CD4-positive, CD25-positive, alpha-beta regulatory T cell (primary cell): ENCODE measurements at regions not wholly inside any gene's neighbourhood (a gene's known extent, or its start where the extent isn't known, plus 50 kb on each side); places are given as distances from the start of the nearest gene placed in this dataset.
"Not testable (repeated sequence)": the region's sequence is repeated elsewhere in the genome, so short reads cannot be mapped to it uniquely, and the experiment has no call there.

Source experiments
- ATAC-seq, 2 donors: fragments of 150-1000 bp; cut with Tn5 transposase; one replicate each; pipeline ENCODE4 v1.10.0; 2021; ENCODE audit warnings: low read depth in 2 of 2, moderate number of reproducible peaks in 2 of 2, moderate library complexity in 1 of 2
- DNase-seq, 3 donors: peaks; one replicate each; pipeline versions ENCODE4 v3.0.0 to v3.0.0-alpha.2; 2012 to 2022; ENCODE audit warnings: mixed read lengths in 1 of 3
- H3K27ac ChIP-seq: one replicate; pipeline ENCODE4 v1.7.0; 2013; ENCODE audit warnings: mild to moderate bottlenecking, low read length; ENCODE audit not compliant: insufficient read depth, poor library complexity, severe bottlenecking
- H3K27me3 ChIP-seq: one replicate; pipeline ENCODE4 v1.7.0; 2013; ENCODE audit warnings: low read length; ENCODE audit not compliant: control insufficient read depth, insufficient read depth
- H3K36me3 ChIP-seq: one replicate; pipeline ENCODE4 v1.7.0; 2013; ENCODE audit warnings: mild to moderate bottlenecking, low read length, moderate library complexity; ENCODE audit not compliant: control insufficient read depth, insufficient read depth
- H3K4me1 ChIP-seq: 2 replicates; pipeline ENCODE4 v1.7.0; 2013; ENCODE audit warnings: mild to moderate bottlenecking, low read length; ENCODE audit not compliant: insufficient read depth, control insufficient read depth, poor library complexity, severe bottlenecking
- H3K4me3 ChIP-seq: one replicate; pipeline ENCODE4 v1.7.0; 2013; ENCODE audit warnings: low read depth, mild to moderate bottlenecking, low read length, moderate library complexity
- H3K9me3 ChIP-seq, 2 experiments: 1 replicate in 1 of 2; 2 replicates in 1 of 2; pipeline ENCODE4 v1.7.0; 2013; ENCODE audit warnings: low read length in 2 of 2, mild to moderate bottlenecking in 1 of 2, moderate library complexity in 1 of 2; ENCODE audit not compliant: control insufficient read depth in 2 of 2
- H3K27ac Mint-ChIP-seq, 3 donors: one replicate each; pipeline ENCODE4 v1.8.0; 2020 to 2022; ENCODE audit warnings: mild to moderate bottlenecking in 3 of 3, mixed read lengths in 3 of 3, moderate library complexity in 2 of 3
- H3K27me3 Mint-ChIP-seq: one replicate; pipeline ENCODE4 v1.8.0; 2022; ENCODE audit warnings: mild to moderate bottlenecking, mixed read lengths
- H3K36me3 Mint-ChIP-seq: one replicate; pipeline ENCODE4 v1.8.0; 2020; ENCODE audit warnings: mixed read lengths
- H3K4me1 Mint-ChIP-seq, 4 donors: one replicate each; pipeline ENCODE4 v1.8.0; 2020 to 2022; ENCODE audit warnings: mixed read lengths in 4 of 4, mild to moderate bottlenecking in 1 of 4
- H3K4me3 Mint-ChIP-seq, 4 donors: one replicate each; pipeline ENCODE4 v1.8.0; 2020 to 2022; ENCODE audit warnings: mild to moderate bottlenecking in 4 of 4, mixed read lengths in 4 of 4, moderate library complexity in 3 of 4
- H3K9me3 Mint-ChIP-seq, 7 donors: one replicate each; pipeline ENCODE4 v1.8.0; 2020 to 2022; ENCODE audit warnings: mixed read lengths in 7 of 7, mild to moderate bottlenecking in 3 of 7, moderate library complexity in 2 of 7

GRCh38 chr17:21495281-21495680 is 119.1 kb downstream of the KCNJ12 start:
- H3K36me3 Mint-ChIP-seq = no peaks in the 10 kb centered on the region
- H3K27ac Mint-ChIP-seq = no peak overlapping the region
- H3K27me3 Mint-ChIP-seq = peaks cover 22% of the 10 kb centered on the region
- H3K27me3 ChIP-seq = peaks cover 6% of the 10 kb centered on the region
- no peak overlapping the region for H3K27ac ChIP-seq
- H3K4me1 Mint-ChIP-seq = no peaks in the 10 kb centered on the region
- ATAC-seq (no peak), DNase-seq (no peak)
- no peak overlapping the region for H3K4me3 Mint-ChIP-seq
- H3K4me1 ChIP-seq = no peaks in the 10 kb centered on the region
- no peaks in the 10 kb centered on the region for H3K9me3 Mint-ChIP-seq
- no peak overlapping the region for H3K4me3 ChIP-seq
- no peaks in the 10 kb centered on the region for H3K36me3 ChIP-seq
- H3K9me3 ChIP-seq = no peaks in the 10 kb centered on the region

GRCh38 chr17:21500064-21500463 is 123.9 kb downstream of the KCNJ12 start:
- Mint-ChIP-seq H3K36me3 (no peaks in the 10 kb centered on the region), H3K4me1 (no peaks in the 10 kb centered on the region), H3K27ac (no peak overlapping the region), H3K9me3 (no peaks in the 10 kb centered on the region), H3K27me3 (peaks cover 15% of the 10 kb centered on the region), H3K4me3 (no peak overlapping the region)
- no peaks in the 10 kb centered on the region for H3K36me3 ChIP-seq
- no peaks in the 10 kb centered on the region for H3K9me3 ChIP-seq
- no peak overlapping the region for H3K4me3 ChIP-seq
- DNase-seq (no peak), ATAC-seq (no peak)
- no peaks in the 10 kb centered on the region for H3K4me1 ChIP-seq
- peaks cover 4% of the 10 kb centered on the region for H3K27me3 ChIP-seq
- no peak overlapping the region for H3K27ac ChIP-seq

- DNase-seq, H3K27ac ChIP-seq, H3K36me3 ChIP-seq, ATAC-seq, H3K4me3 ChIP-seq, H3K4me1 Mint-ChIP-seq, H3K36me3 Mint-ChIP-seq, H3K9me3 Mint-ChIP-seq, H3K9me3 ChIP-seq, H3K27me3 ChIP-seq, H3K27ac Mint-ChIP-seq, H3K4me1 ChIP-seq, H3K4me3 Mint-ChIP-seq: not testable (repeated sequence)
- peaks cover 15% of the 10 kb centered on the region for H3K27me3 Mint-ChIP-seq
Measured at GRCh38 chr17:21501927-21502700, 126.0 kb downstream of the KCNJ12 start.

GRCh38 chr17:21505819-21506815 is 130.0 kb downstream of the KCNJ12 start:
- no peak overlapping the region for H3K27ac ChIP-seq
- H3K36me3 ChIP-seq = no peaks in the 10 kb centered on the region
- Mint-ChIP-seq H3K9me3 (no peaks in the 10 kb centered on the region), H3K4me1 (peaks cover 0 to 5% (median 5%) of the 10 kb centered on the region in 4 donors), H3K4me3 (no peak overlapping the region), H3K36me3 (no peaks in the 10 kb centered on the region), H3K27ac (no peak overlapping the region), H3K27me3 (peaks cover 24% of the 10 kb centered on the region)
- no peak overlapping the region for H3K4me3 ChIP-seq
- peaks cover 2% of the 10 kb centered on the region for H3K4me1 ChIP-seq
- ATAC-seq = no peak
- peaks cover 13% of the 10 kb centered on the region for H3K27me3 ChIP-seq
- DNase-seq = no peak
- H3K9me3 ChIP-seq = no peaks in the 10 kb centered on the region

GRCh38 chr17:21507806-21508205 is 131.6 kb downstream of the KCNJ12 start:
- not testable (repeated sequence) for H3K9me3 ChIP-seq, ATAC-seq, H3K4me3 Mint-ChIP-seq, H3K4me3 ChIP-seq, H3K9me3 Mint-ChIP-seq, DNase-seq, H3K36me3 ChIP-seq, H3K27ac Mint-ChIP-seq, H3K36me3 Mint-ChIP-seq, H3K27ac ChIP-seq
- peaks cover 16% of the 10 kb centered on the region for H3K4me1 ChIP-seq
- peaks cover 13% of the 10 kb centered on the region for H3K27me3 ChIP-seq
- Mint-ChIP-seq H3K4me1 (peaks cover 0 to 15% (median 5%) of the 10 kb centered on the region in 4 donors), H3K27me3 (peaks cover 37% of the 10 kb centered on the region)

GRCh38 chr17:21508211-21508610 is 132.1 kb downstream of the KCNJ12 start:
- H3K27ac Mint-ChIP-seq = no peak overlapping the region
- peaks cover 0 to 17% (median 5%) of the 10 kb centered on the region in 4 donors for H3K4me1 Mint-ChIP-seq
- no peak for DNase-seq
- no peak for ATAC-seq
- peaks cover 18% of the 10 kb centered on the region for H3K4me1 ChIP-seq
- peaks cover 13% of the 10 kb centered on the region for H3K27me3 ChIP-seq
- no peaks in the 10 kb centered on the region for H3K9me3 ChIP-seq
- H3K4me3 Mint-ChIP-seq = no peak overlapping the region
- H3K36me3 Mint-ChIP-seq = no peaks in the 10 kb centered on the region
- no peaks in the 10 kb centered on the region for H3K9me3 Mint-ChIP-seq
- no peak overlapping the region for H3K27ac ChIP-seq
- H3K27me3 Mint-ChIP-seq = peaks cover 37% of the 10 kb centered on the region
- no peak overlapping the region for H3K4me3 ChIP-seq
- H3K36me3 ChIP-seq = no peaks in the 10 kb centered on the region

- peaks cover 37% of the 10 kb centered on the region for H3K27me3 Mint-ChIP-seq
- H3K4me3 ChIP-seq = not testable (repeated sequence)
Measured at GRCh38 chr17:21509356-21509755, 133.2 kb downstream of the KCNJ12 start.

More at GRCh38 chr17:21509356-21509755, 133.2 kb downstream of the KCNJ12 start:
- not testable (repeated sequence) for H3K27ac ChIP-seq, H3K9me3 Mint-ChIP-seq, H3K36me3 ChIP-seq, H3K27ac Mint-ChIP-seq, H3K4me3 Mint-ChIP-seq, H3K9me3 ChIP-seq, ATAC-seq, DNase-seq, H3K36me3 Mint-ChIP-seq
- Histone ChIP-seq H3K4me1 (peaks cover 18% of the 10 kb centered on the region), H3K27me3 (peaks cover 13% of the 10 kb centered on the region)
- peaks cover 0 to 17% (median 5%) of the 10 kb centered on the region in 4 donors for H3K4me1 Mint-ChIP-seq
